DND-41 (cell line): ENCODE measurements at regions not wholly inside any gene's neighbourhood (a gene's known extent, or its start where the extent isn't known, plus 50 kb on each side); places are given as distances from the start of the nearest gene placed in this dataset.

Source experiments
- CTCF ChIP-seq: IDR thresholded peaks from 2 replicates; pipeline ENCODE4 v1.5.1; 2012; ENCODE audit warnings: borderline replicate concordance, low read length, moderate library complexity, mild to moderate bottlenecking; ENCODE audit not compliant: poor library complexity, severe bottlenecking; ENCODE audit errors: extremely low read depth
- EZH2 ChIP-seq: IDR thresholded peaks from 3 replicates; pipeline ENCODE4 v1.6.1; 2012; ENCODE audit warnings: borderline replicate concordance, low read depth, mild to moderate bottlenecking, moderate library complexity, low read length, inconsistent platforms; ENCODE audit not compliant: severe bottlenecking

DNA sequence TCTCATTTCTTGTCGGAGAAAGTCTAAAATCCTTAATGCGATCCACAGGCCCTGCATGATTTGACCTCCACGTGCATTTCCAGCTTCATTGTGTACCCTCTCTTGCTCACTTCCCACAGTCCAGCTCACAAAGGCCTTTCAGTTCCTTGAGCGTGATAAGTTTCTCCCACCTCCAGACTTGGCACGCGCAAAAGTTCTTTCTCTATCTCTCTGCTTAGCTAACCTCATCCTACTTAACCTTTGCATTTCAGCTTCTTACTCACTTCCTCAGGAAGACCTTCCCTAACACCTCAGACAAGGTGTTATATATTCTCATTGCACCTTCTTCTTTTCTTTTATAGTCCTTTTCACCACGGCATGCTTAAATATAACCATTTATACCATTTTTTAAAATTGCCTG, 124.8 kb upstream of the XPO1 start:
- no peak for TF ChIP-seq CTCF
- TF ChIP-seq EZH2: no peak
